PC-3 (cell line): ENCODE measurements at regions not wholly inside any gene's neighbourhood (a gene's known extent, or its start where the extent isn't known, plus 50 kb on each side); places are given as distances from the start of the nearest gene placed in this dataset.

ENCODE experiments used
- ATAC-seq: fragments of 200-7000 bp; cut with Tn5 transposase; 2 replicates; pipeline ENCODE4 v1.9.1; 2020; ENCODE audit warnings: mild to moderate bottlenecking, moderate library complexity
- BruUV-seq: library from RNA; stranded (reverse); fragments of 400-500 nt; replicated peaks from 2 replicates; lab custom pipeline; 2021; lab: Mats Ljungman, UMichigan
- CTCF ChIA-PET: fragments of 300-600 bp; sonication (Branson Sonifier 250); formaldehyde crosslinking; loops from one replicate; lab custom pipeline; 2022; ENCODE audit warnings: antibody characterized with exemption; lab: Charles Lee
- POLR2A ChIA-PET: fragments of 300-600 bp; sonication (Branson Sonifier 250); formaldehyde crosslinking; loops from one replicate; lab custom pipeline; 2022; ENCODE audit warnings: antibody characterized with exemption; ENCODE audit not compliant: unreplicated experiment; lab: Charles Lee
- DNase-seq: peaks from one replicate; pipeline ENCODE4 v3.0.0-alpha.2; 2015
- H2AFZ ChIP-seq: fragments of 300-600 bp; sonication (generic); 2 replicates; pipeline ENCODE4 v1.6.0; 2016; ENCODE audit warnings: antibody characterized with exemption, low read length
- H3F3A ChIP-seq: fragments of 300-600 bp; sonication (generic); one replicate; pipeline ENCODE4 v1.6.0; 2017; ENCODE audit warnings: antibody characterized with exemption, low read length, control low read depth, mild to moderate bottlenecking; ENCODE audit not compliant: unreplicated experiment
- H3K27ac ChIP-seq: fragments of 300-600 bp; sonication (generic); 2 replicates; pipeline ENCODE4 v1.5.1; 2016; ENCODE audit warnings: mild to moderate bottlenecking, low read length
- H3K27me3 ChIP-seq: fragments of 300-600 bp; sonication (generic); 2 replicates; pipeline ENCODE4 v1.6.1; 2016; ENCODE audit warnings: low read length, mixed read lengths
- H3K36me3 ChIP-seq: fragments of 300-600 bp; sonication (generic); 2 replicates; pipeline ENCODE4 v1.6.1; 2016; ENCODE audit warnings: low read depth, mixed run types, low read length, mixed read lengths
- H3K4me1 ChIP-seq: fragments of 300-600 bp; sonication (generic); 2 replicates; pipeline ENCODE4 v1.5.1; 2016; ENCODE audit warnings: low read length; ENCODE audit not compliant: insufficient read depth
- H3K4me2 ChIP-seq: fragments of 300-600 bp; sonication (generic); 2 replicates; pipeline ENCODE4 v1.6.0; 2016; ENCODE audit warnings: low read length
- H3K4me3 ChIP-seq: fragments of 300-600 bp; sonication (generic); 2 replicates; pipeline ENCODE4 v1.5.1; 2016; ENCODE audit warnings: mild to moderate bottlenecking, low read length, mixed read lengths
- H3K79me2 ChIP-seq: fragments of 300-600 bp; sonication (generic); 2 replicates; pipeline ENCODE4 v1.6.1; 2017; ENCODE audit warnings: low read length, mixed read lengths
- H3K9ac ChIP-seq: fragments of 300-600 bp; sonication (generic); 2 replicates; pipeline ENCODE4 v1.6.0; 2016; ENCODE audit warnings: mild to moderate bottlenecking, low read length
- H3K9me2 ChIP-seq: fragments of 300-600 bp; sonication (generic); replicated peaks from 2 replicates; pipeline ENCODE4 v1.6.1; 2016; ENCODE audit warnings: mixed run types, low read length, mixed read lengths
- H3K9me3 ChIP-seq: fragments of 300-600 bp; sonication (generic); 2 replicates; pipeline ENCODE4 v1.6.1; 2016; ENCODE audit warnings: low read length, mixed read lengths
- H4K20me1 ChIP-seq: fragments of 300-600 bp; sonication (generic); 2 replicates; pipeline ENCODE4 v1.6.1; 2016; ENCODE audit warnings: low read length, mixed read lengths
- EZH2 ChIP-seq: fragments of 300-600 bp; sonication (generic); IDR thresholded peaks from one replicate; pipeline ENCODE4 v1.6.1; 2017; ENCODE audit warnings: antibody characterized with exemption, mild to moderate bottlenecking, low read length; ENCODE audit not compliant: unreplicated experiment
- EZH2phosphoT487 ChIP-seq: fragments of 300-600 bp; sonication (generic); IDR thresholded peaks from 2 replicates; pipeline ENCODE4 v1.6.1; 2018; ENCODE audit warnings: mild to moderate bottlenecking, antibody characterized with exemption, low read length, borderline replicate concordance
- intact Hi-C: fragments of 100-400 bp; cut with micrococcal nuclease; formaldehyde crosslinking; loops from 2 replicates; pipeline ENCODE4 v1.9.0; 2023
- TF ChIP-seq, protein P1 (sequence below): fragments of 300-600 bp; sonication (generic); conservative IDR thresholded peaks from 2 replicates; pipeline ENCODE4 v1.5.1; 2017; ENCODE audit warnings: antibody characterized with exemption, low read depth, mild to moderate bottlenecking, low read length

DNA sequence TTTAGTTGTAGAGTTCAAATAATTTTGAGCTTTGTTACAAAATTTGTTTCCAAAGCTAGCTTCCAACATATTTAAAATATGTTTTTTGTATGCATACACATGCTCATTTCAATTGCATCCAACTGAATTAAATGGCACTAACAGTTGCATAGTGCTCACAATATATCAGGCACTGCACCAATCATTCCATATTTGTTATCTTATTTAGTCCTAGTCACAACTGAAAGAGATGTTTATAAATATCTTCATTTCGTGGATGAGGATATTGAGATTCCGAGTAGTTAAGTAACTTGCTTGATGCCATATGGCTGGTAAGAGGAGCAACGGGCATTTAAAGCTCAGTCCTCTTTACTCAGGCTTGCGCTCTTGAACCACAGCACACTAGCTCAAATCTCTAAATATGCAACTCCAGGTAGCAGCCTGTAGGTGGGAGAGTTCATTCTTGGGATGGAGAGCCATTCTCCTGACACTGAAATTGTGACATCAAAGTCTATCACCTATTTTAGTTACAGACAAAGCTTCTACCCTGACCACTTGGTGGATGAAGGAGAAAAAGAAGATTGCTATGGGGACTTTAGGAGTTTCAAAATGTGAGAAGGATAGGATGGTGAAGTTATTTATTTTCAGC is 118.0 kb upstream of the CA10 start:
- TF ChIP-seq EZH2phosphoT487 (no peak), EZH2 (no peak)
- TF ChIP-seq, protein P1, sequence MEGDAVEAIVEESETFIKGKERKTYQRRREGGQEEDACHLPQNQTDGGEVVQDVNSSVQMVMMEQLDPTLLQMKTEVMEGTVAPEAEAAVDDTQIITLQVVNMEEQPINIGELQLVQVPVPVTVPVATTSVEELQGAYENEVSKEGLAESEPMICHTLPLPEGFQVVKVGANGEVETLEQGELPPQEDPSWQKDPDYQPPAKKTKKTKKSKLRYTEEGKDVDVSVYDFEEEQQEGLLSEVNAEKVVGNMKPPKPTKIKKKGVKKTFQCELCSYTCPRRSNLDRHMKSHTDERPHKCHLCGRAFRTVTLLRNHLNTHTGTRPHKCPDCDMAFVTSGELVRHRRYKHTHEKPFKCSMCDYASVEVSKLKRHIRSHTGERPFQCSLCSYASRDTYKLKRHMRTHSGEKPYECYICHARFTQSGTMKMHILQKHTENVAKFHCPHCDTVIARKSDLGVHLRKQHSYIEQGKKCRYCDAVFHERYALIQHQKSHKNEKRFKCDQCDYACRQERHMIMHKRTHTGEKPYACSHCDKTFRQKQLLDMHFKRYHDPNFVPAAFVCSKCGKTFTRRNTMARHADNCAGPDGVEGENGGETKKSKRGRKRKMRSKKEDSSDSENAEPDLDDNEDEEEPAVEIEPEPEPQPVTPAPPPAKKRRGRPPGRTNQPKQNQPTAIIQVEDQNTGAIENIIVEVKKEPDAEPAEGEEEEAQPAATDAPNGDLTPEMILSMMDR, result no peak
- H3K27ac ChIP-seq, result no peak overlapping the region
- no peaks in the 10 kb centered on the region for H3K79me2 ChIP-seq
- no peaks in the 10 kb centered on the region for H3K27me3 ChIP-seq
- H3K9me3 ChIP-seq, result peaks cover 19% of the 10 kb centered on the region
- no peak overlapping the region for H2AFZ ChIP-seq
- H4K20me1 ChIP-seq, result no peaks in the 10 kb centered on the region
- H3K9me2 ChIP-seq, result no peaks in the 10 kb centered on the region
- H3K9ac ChIP-seq, result no peak overlapping the region
- H3K4me1 ChIP-seq, result no peaks in the 10 kb centered on the region
- no peaks in the 10 kb centered on the region for H3K36me3 ChIP-seq
- DNase-seq (no peak), ATAC-seq (no peak)
- no peak overlapping the region for H3K4me2 ChIP-seq
- intact Hi-C loops, result no loop called here
- H3K4me3 ChIP-seq, result no peak overlapping the region
- BruUV-seq, result no TSS peak
- no peaks in the 10 kb centered on the region for H3F3A ChIP-seq
- POLR2A ChIA-PET, result no interaction called here
- CTCF ChIA-PET, result no interaction called here

- ChIA-PET CTCF (no interaction called here), POLR2A (no interaction called here)
- Histone ChIP-seq H3K9me2 (0 out of 2 replicates have a peak, but pooled peaks cover 3% of the 10 kb centered on the region), H3K4me1 (no peaks in the 10 kb centered on the region), H4K20me1 (no peaks in the 10 kb centered on the region), H3K9me3 (peaks cover 23% of the 10 kb centered on the region; the same call in 1 of the 2 replicates), H2AFZ (no peak overlapping the region), H3K27ac (no peak overlapping the region), H3K27me3 (no peaks in the 10 kb centered on the region), H3F3A (no peaks in the 10 kb centered on the region), H3K36me3 (no peaks in the 10 kb centered on the region), H3K4me3 (no peak overlapping the region), H3K4me2 (no peak overlapping the region), H3K9ac (no peak overlapping the region), H3K79me2 (no peaks in the 10 kb centered on the region)
- no peak for TF ChIP-seq EZH2
- no peak for TF ChIP-seq EZH2phosphoT487
- TF ChIP-seq, protein P1, result no peak
- intact Hi-C loops, result no loop called here
- BruUV-seq, result no TSS peak
- DNase-seq (no peak), ATAC-seq (no peak)
Observed at GRCh38 chr17:52271781-52272180, 113.3 kb upstream of the CA10 start.

- no peak overlapping the region for H3K9ac ChIP-seq
- TF ChIP-seq, protein P1, result no peak
- TF ChIP-seq EZH2, result no peak
- TF ChIP-seq EZH2phosphoT487, result no peak
Observed at GRCh38 chr17:52255347-52255746, 96.8 kb upstream of the CA10 start.

More at GRCh38 chr17:52255347-52255746, 96.8 kb upstream of the CA10 start:
- CTCF ChIA-PET, result no interaction called here
- Histone ChIP-seq H3K79me2 (no peaks in the 10 kb centered on the region), H3K4me1 (no peaks in the 10 kb centered on the region), H3K4me3 (no peak overlapping the region), H3K9me3 (no peaks in the 10 kb centered on the region; the same call in 1 of the 2 replicates), H3K36me3 (no peaks in the 10 kb centered on the region), H3K27ac (no peak overlapping the region), H4K20me1 (no peaks in the 10 kb centered on the region), H3K9me2 (no peaks in the 10 kb centered on the region), H2AFZ (no peak overlapping the region), H3K4me2 (no peak overlapping the region), H3F3A (no peaks in the 10 kb centered on the region), H3K27me3 (no peaks in the 10 kb centered on the region)
- DNase-seq, result no peak
- POLR2A ChIA-PET, result no interaction called here
- intact Hi-C loops, result no loop called here
- ATAC-seq, result no peak
- BruUV-seq, result no TSS peak
